Prostate gland (tissue), 2 donors: ENCODE measurements at regions not wholly inside any gene's neighbourhood (a gene's known extent, or its start where the extent isn't known, plus 50 kb on each side); places are given as distances from the start of the nearest gene placed in this dataset.
"Not testable (repeated sequence)": the region's sequence is repeated elsewhere in the genome, so short reads cannot be mapped to it uniquely, and the experiment has no call there.

Experiments
- DNase-seq: peaks from one replicate; pipeline ENCODE4 v3.0.0-alpha.2; 2019; ENCODE audit warnings: low spot score
- H3K27ac ChIP-seq, 2 donors: fragments of 200-600 bp; sonication (generic); 2 replicates each; pipeline ENCODE4 v1.5.1; 2017 to 2019
- H3K27me3 ChIP-seq: fragments of 200-600 bp; sonication (generic); replicated peaks from 2 replicates; pipeline ENCODE4 v1.5.1; 2019; ENCODE audit not compliant: insufficient read depth
- H3K36me3 ChIP-seq, 2 donors: fragments of 200-600 bp; sonication (generic); 1 replicate in 1 of 2; 2 replicates in 1 of 2; pipeline versions ENCODE4 v1.5.1 to v1.8.1; 2017 to 2019
- H3K4me1 ChIP-seq: fragments of 200-600 bp; sonication (generic); replicated peaks from 2 replicates; pipeline ENCODE4 v1.5.1; 2019
- H3K4me3 ChIP-seq, 2 donors: fragments of 200-600 bp; sonication (generic); 2 replicates each; pipeline ENCODE4 v1.5.1; 2017 to 2019
- H3K9me3 ChIP-seq: fragments of 200-600 bp; sonication (generic); 2 replicates; pipeline ENCODE4 v1.5.1; 2017
- CTCF ChIP-seq, 4 experiments: fragments of 200-600 bp in 2 of 4; fragments of 450-650 bp in 2 of 4; sonication (generic) in 2 of 4; IDR thresholded peaks; 1 replicate in 3 of 4; 2 replicates in 1 of 4; pipeline ENCODE4 v1.5.1; 2016 to 2019; ENCODE audit warnings: antibody characterized with exemption in 4 of 4, mild to moderate bottlenecking in 2 of 4, moderate library complexity in 2 of 4
- POLR2A ChIP-seq: fragments of 450-650 bp; IDR thresholded peaks from one replicate; pipeline ENCODE4 v1.6.1; 2016; ENCODE audit warnings: antibody characterized with exemption, mild to moderate bottlenecking
- POLR2AphosphoS5 ChIP-seq: sonication (generic); formaldehyde crosslinking; IDR thresholded peaks from one replicate; pipeline ENCODE4 v1.6.1; 2017; ENCODE audit warnings: antibody characterized with exemption
- WGBS: methylation state at CpG from one replicate; pipeline ENCODE4 v1.1.5; 2018; 5-methylcytosine and 5-hydroxymethylcytosine counted together
- intact Hi-C: fragments of 100-400 bp; cut with DNase I; formaldehyde crosslinking; loops from one replicate; pipeline ENCODE4 v1.14.2; 2022

GRCh38 chr20:48124181-48124782 lies 339.0 kb upstream of the SULF2 start:
- intact Hi-C loops = no loop called here
- H3K27ac ChIP-seq = no peak overlapping the region
- H3K4me3 ChIP-seq = no peak overlapping the region
- no peaks in the 10 kb centered on the region for H3K27me3 ChIP-seq
- no peak for DNase-seq
- no peaks in the 10 kb centered on the region for H3K9me3 ChIP-seq
- no peak for TF ChIP-seq POLR2A
- 90% methylated on average over 14 of the region's 14 CpGs for WGBS
- no peaks in the 10 kb centered on the region for H3K36me3 ChIP-seq
- H3K4me1 ChIP-seq = no peaks in the 10 kb centered on the region

GRCh38 chr20:48120120-48120519 lies 334.8 kb upstream of the SULF2 start:
- Histone ChIP-seq H3K4me1 (no peaks in the 10 kb centered on the region), H3K27me3 (no peaks in the 10 kb centered on the region), H3K36me3 (no peaks in the 10 kb centered on the region), H3K27ac (no peak overlapping the region), H3K4me3 (no peak overlapping the region), H3K9me3 (no peaks in the 10 kb centered on the region)
- intact Hi-C loops = no loop called here
- 74% methylated on average over 8 of the region's 8 CpGs for WGBS
- TF ChIP-seq POLR2A (no peak), CTCF (IDR thresholded peaks at IDR 0.05) (no peak), POLR2AphosphoS5 (no peak)
- no peak for DNase-seq

- H3K9me3 ChIP-seq, H3K27me3 ChIP-seq, H3K4me3 ChIP-seq, DNase-seq, H3K27ac ChIP-seq, intact Hi-C loops, H3K36me3 ChIP-seq, H3K4me1 ChIP-seq: not testable (repeated sequence)
- 89% methylated on average over 5 of the region's 5 CpGs for WGBS
These were observed 334.1 kb upstream of the SULF2 start for GRCh38 chr20:48119389-48119788.

- H3K4me1 ChIP-seq = no peaks in the 10 kb centered on the region
- no peak overlapping the region for H3K4me3 ChIP-seq
- H3K27ac ChIP-seq = no peak overlapping the region
- no peaks in the 10 kb centered on the region for H3K36me3 ChIP-seq
- WGBS = 87% methylated on average over 4 of the region's 4 CpGs
- no peaks in the 10 kb centered on the region for H3K27me3 ChIP-seq
- no peaks in the 10 kb centered on the region for H3K9me3 ChIP-seq
- intact Hi-C loops = no loop called here
- TF ChIP-seq POLR2A (no peak), POLR2AphosphoS5 (no peak), CTCF (IDR thresholded peaks at IDR 0.05) (no peak)
- no peak for DNase-seq
These were observed 330.2 kb upstream of the SULF2 start for GRCh38 chr20:48115502-48115901.

GRCh38 chr20:48107560-48107959 lies 322.3 kb upstream of the SULF2 start:
- Histone ChIP-seq H3K36me3 (no peaks in the 10 kb centered on the region), H3K9me3 (no peaks in the 10 kb centered on the region), H3K27me3 (no peaks in the 10 kb centered on the region), H3K27ac (no peak overlapping the region), H3K4me1 (no peaks in the 10 kb centered on the region), H3K4me3 (no peak overlapping the region)
- 77% methylated on average over 9 of the region's 9 CpGs for WGBS
- no peak for TF ChIP-seq POLR2AphosphoS5
- DNase-seq = no peak
- intact Hi-C loops = no loop called here

- Histone ChIP-seq H3K27me3 (no peaks in the 10 kb centered on the region), H3K9me3 (no peaks in the 10 kb centered on the region), H3K4me3 (no peak overlapping the region), H3K27ac (no peak overlapping the region), H3K36me3 (no peaks in the 10 kb centered on the region), H3K4me1 (no peaks in the 10 kb centered on the region)
- TF ChIP-seq POLR2AphosphoS5 (no peak), POLR2A (no peak), CTCF (IDR thresholded peaks at IDR 0.05) (no peak)
- 88% methylated on average over 3 of the region's 3 CpGs for WGBS
- intact Hi-C loops = no loop called here
- no peak for DNase-seq
These were observed 321.1 kb upstream of the SULF2 start for GRCh38 chr20:48106428-48106827.
